ENCODE measurements at regions not wholly inside any gene's neighbourhood (a gene's known extent, or its start where the extent isn't known, plus 50 kb on each side); places are given as distances from the start of the nearest gene placed in this dataset.
"Not testable (repeated sequence)": the region's sequence is repeated elsewhere in the genome, so short reads cannot be mapped to it uniquely, and the experiment has no call there.

DNA sequence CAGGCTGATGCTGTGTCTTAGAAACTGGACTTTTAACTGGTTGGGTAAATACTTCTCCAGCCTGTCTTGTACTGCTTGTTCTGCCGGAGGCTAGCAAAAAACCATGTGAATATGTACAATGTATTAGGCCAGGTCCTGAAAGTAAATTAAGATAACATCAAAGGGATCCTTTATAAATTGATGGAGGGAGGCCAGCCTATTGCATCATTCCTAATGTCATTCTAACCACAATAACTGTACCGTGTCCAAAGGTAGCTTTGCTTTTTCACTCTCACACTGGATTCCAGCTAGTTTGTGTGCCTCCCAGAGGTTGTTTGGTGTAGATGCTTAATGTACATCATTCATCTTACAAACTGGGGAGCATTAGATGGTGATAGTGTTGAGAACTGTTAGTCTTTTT lies 91.2 kb upstream of the SEM1 start:
- ChIA-PET CTCF (interaction anchor here (0.5 to 0.6 kb wide), 2 partner anchors 92 to 266 kb away, joined by 3 read pairs; no protein-coding TSS in a partner anchor), POLR2A (no interaction called here)
- Histone ChIP-seq H3K4me1 (ENCODE audit: control insufficient read depth, insufficient read depth, low read length) (no peaks in the 10 kb centered on the region), H3K4me3 (ENCODE audit: low read depth, low read length) (no peak overlapping the region), H3K36me3 (ENCODE audit: control insufficient read depth in 2 of 2, insufficient read depth in 1 of 2, low read length in 2 of 2) (no peaks in the 10 kb centered on the region), H3K27ac (ENCODE audit: extremely low read depth, low read depth, low read length) (no peak overlapping the region), H3K9me3 (ENCODE audit: control insufficient read depth, insufficient read depth, low read depth, low read length) (no peaks in the 10 kb centered on the region)
- TF ChIP-seq TCF7L2 (IDR thresholded peaks at IDR 0.05; ENCODE audit: borderline replicate concordance, low read depth, low read length): peak; percentile 33; the same call in 1 of the 2 replicates
- TF ChIP-seq ZNF776 (tag by site-specific recombination; IDR thresholded peaks at IDR 0.05; ENCODE audit: borderline replicate concordance): no peak

DNA sequence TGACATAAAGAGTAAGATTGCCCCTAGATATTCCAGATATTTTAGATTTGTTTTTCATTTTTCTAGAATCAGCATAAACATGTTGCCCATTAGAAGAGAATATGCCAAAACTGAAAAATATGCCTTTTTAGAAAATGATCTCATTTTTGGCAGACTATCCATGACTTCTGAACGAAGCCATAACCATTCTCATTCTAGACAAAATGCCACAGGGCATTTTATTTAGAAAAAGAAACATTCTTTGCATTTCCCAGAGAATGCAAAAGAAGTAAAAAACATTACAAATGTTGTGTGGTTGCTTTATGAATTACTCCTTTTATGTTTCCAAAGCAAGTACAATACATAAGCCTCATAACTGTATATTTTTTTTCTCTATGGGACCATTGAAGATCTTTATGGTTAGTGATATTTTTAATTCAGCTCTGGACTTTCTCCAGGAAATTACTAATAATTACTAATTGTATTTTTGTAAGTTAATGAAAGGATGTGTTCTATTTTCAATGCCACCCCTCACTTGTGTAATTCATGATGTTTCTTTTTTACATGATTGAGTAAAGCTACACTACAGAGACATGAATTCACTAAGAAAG lies 109.6 kb upstream of the SEM1 start:
- ChIA-PET POLR2A (no interaction called here), CTCF (no interaction called here)
- H3K4me1 ChIP-seq (ENCODE audit: control insufficient read depth, insufficient read depth, low read length): no peaks in the 10 kb centered on the region
- no peak for TF ChIP-seq ZNF624 (tag by site-specific recombination; IDR thresholded peaks at IDR 0.05)
- H3K36me3 ChIP-seq (ENCODE audit: control insufficient read depth in 2 of 2, insufficient read depth in 1 of 2, low read length in 2 of 2): no peaks in the 10 kb centered on the region
- H3K9me3 ChIP-seq (ENCODE audit: control insufficient read depth, insufficient read depth, low read depth, low read length): no peaks in the 10 kb centered on the region
- no peak overlapping the region for H3K27ac ChIP-seq (ENCODE audit: extremely low read depth, low read depth, low read length)
- no peak overlapping the region for H3K4me3 ChIP-seq (ENCODE audit: low read depth, low read length)

DNA sequence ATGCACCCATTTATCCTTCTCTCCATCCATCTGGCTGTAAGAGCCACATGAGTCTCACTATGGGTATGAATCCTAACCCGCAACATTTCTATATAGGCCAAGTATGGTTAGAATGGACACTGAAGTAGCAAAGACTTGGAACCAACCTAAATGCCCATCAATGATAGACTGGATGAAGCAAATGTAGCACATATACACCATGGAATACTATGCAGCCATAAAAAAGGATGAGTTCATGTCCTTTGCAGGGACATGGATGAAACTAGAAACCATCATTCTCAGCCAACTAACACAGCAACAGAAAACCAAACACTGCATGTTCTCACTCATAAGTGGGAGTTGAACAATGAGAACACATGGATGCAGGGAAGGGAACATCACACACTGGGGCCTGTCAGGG lies 111.5 kb upstream of the SEM1 start:
- H3K4me3 ChIP-seq (ENCODE audit: low read depth, low read length); POLR2A ChIA-PET; CTCF ChIA-PET; H3K4me1 ChIP-seq (ENCODE audit: control insufficient read depth, insufficient read depth, low read length); H3K27ac ChIP-seq (ENCODE audit: extremely low read depth, low read depth, low read length); H3K36me3 ChIP-seq (ENCODE audit: control insufficient read depth in 2 of 2, insufficient read depth in 1 of 2, low read length in 2 of 2); H3K9me3 ChIP-seq (ENCODE audit: control insufficient read depth, insufficient read depth, low read depth, low read length): not testable (repeated sequence)
- TF ChIP-seq ZNF146 (tag by site-specific recombination; IDR thresholded peaks at IDR 0.05): peak; percentile 94
- TF ChIP-seq, protein P1, sequence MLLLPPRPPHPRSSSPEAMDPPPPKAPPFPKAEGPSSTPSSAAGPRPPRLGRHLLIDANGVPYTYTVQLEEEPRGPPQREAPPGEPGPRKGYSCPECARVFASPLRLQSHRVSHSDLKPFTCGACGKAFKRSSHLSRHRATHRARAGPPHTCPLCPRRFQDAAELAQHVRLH (tag by site-specific recombination; IDR thresholded peaks at IDR 0.05): 0 out of 2 replicates have a peak, but pooled peaks have one; percentile 26

DNA sequence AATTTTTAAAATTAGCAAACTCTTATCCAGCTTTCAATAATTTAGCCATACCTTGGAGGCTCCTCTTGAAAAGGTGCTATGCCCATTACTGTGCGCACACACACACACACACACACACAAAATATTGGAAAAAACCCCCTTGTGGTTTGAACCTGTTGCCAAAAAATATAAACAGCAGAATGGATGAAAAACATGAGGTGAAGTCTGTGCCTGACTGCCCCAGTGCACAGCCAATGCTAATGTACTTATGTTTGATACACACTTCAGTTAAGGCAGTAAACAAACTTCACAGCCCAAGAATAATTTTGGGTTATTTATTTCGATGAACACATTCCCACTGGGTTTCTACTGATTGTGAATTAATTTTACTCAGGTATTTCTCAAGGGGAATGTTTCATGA lies 113.2 kb upstream of the SEM1 start:
- H3K27ac ChIP-seq (ENCODE audit: extremely low read depth, low read depth, low read length): no peak overlapping the region
- TF ChIP-seq ZIC2 (tag by site-specific recombination; IDR thresholded peaks at IDR 0.05) (no peak), ZNF658 (tag by site-specific recombination; IDR thresholded peaks at IDR 0.05) (no peak), ZNF202 (tag by site-specific recombination; IDR thresholded peaks at IDR 0.05; ENCODE audit: borderline replicate concordance) (no peak), SP3 (tag by site-specific recombination; IDR thresholded peaks at IDR 0.05) (no peak), ZNF555 (tag by site-specific recombination; conservative IDR thresholded peaks at IDR 0.05) (no peak)
- no peak overlapping the region for H3K4me3 ChIP-seq (ENCODE audit: low read depth, low read length)
- H3K36me3 ChIP-seq (ENCODE audit: control insufficient read depth in 2 of 2, insufficient read depth in 1 of 2, low read length in 2 of 2): no peaks in the 10 kb centered on the region
- ChIA-PET POLR2A (no interaction called here), CTCF (no interaction called here)
- no peaks in the 10 kb centered on the region for H3K9me3 ChIP-seq (ENCODE audit: control insufficient read depth, insufficient read depth, low read depth, low read length)
- H3K4me1 ChIP-seq (ENCODE audit: control insufficient read depth, insufficient read depth, low read length): no peaks in the 10 kb centered on the region

DNA sequence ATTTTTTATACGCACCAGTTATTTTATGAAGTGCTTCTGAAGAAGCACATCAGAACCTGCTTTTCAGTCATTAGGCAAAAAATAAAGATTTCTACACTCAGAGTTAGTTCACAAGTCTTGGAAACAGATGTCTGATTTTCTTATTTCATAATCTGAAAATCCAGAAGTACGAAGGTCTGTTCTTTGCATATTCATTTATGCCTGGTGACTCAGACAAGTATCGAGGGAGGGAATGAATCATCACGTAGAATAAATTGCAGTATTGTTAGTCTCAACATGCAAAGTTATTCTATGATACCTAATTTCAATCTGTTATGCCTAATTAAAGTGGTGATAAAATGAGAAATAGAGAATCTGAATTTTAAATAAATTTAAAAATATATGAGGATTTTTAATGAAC lies 113.6 kb upstream of the SEM1 start:
- no peak overlapping the region for H3K27ac ChIP-seq (ENCODE audit: extremely low read depth, low read depth, low read length)
- POLR2A ChIA-PET: no interaction called here
- no peak for TF ChIP-seq ZNF621 (tag by site-specific recombination; IDR thresholded peaks at IDR 0.05)
- no peak for TF ChIP-seq ZNF514 (tag by site-specific recombination; IDR thresholded peaks at IDR 0.05)
- TF ChIP-seq, protein P2, sequence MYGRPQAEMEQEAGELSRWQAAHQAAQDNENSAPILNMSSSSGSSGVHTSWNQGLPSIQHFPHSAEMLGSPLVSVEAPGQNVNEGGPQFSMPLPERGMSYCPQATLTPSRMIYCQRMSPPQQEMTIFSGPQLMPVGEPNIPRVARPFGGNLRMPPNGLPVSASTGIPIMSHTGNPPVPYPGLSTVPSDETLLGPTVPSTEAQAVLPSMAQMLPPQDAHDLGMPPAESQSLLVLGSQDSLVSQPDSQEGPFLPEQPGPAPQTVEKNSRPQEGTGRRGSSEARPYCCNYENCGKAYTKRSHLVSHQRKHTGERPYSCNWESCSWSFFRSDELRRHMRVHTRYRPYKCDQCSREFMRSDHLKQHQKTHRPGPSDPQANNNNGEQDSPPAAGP (tag by site-specific recombination; IDR thresholded peaks at IDR 0.05): no peak
- TF ChIP-seq ZNF623 (tag by site-specific recombination; IDR thresholded peaks at IDR 0.05): no peak
- TF ChIP-seq, protein P3, sequence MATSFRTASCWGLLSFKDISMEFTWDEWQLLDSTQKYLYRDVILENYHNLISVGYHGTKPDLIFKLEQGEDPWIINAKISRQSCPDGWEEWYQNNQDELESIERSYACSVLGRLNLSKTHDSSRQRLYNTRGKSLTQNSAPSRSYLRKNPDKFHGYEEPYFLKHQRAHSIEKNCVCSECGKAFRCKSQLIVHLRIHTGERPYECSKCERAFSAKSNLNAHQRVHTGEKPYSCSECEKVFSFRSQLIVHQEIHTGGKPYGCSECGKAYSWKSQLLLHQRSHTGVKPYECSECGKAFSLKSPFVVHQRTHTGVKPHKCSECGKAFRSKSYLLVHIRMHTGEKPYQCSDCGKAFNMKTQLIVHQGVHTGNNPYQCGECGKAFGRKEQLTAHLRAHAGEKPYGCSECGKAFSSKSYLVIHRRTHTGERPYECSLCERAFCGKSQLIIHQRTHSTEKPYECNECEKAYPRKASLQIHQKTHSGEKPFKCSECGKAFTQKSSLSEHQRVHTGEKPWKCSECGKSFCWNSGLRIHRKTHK (tag by site-specific recombination; IDR thresholded peaks at IDR 0.05): no peak
- TF ChIP-seq ZNF654 (tag by site-specific recombination; IDR thresholded peaks at IDR 0.05; ENCODE audit: low read depth): no peak
- TF ChIP-seq, protein P4, sequence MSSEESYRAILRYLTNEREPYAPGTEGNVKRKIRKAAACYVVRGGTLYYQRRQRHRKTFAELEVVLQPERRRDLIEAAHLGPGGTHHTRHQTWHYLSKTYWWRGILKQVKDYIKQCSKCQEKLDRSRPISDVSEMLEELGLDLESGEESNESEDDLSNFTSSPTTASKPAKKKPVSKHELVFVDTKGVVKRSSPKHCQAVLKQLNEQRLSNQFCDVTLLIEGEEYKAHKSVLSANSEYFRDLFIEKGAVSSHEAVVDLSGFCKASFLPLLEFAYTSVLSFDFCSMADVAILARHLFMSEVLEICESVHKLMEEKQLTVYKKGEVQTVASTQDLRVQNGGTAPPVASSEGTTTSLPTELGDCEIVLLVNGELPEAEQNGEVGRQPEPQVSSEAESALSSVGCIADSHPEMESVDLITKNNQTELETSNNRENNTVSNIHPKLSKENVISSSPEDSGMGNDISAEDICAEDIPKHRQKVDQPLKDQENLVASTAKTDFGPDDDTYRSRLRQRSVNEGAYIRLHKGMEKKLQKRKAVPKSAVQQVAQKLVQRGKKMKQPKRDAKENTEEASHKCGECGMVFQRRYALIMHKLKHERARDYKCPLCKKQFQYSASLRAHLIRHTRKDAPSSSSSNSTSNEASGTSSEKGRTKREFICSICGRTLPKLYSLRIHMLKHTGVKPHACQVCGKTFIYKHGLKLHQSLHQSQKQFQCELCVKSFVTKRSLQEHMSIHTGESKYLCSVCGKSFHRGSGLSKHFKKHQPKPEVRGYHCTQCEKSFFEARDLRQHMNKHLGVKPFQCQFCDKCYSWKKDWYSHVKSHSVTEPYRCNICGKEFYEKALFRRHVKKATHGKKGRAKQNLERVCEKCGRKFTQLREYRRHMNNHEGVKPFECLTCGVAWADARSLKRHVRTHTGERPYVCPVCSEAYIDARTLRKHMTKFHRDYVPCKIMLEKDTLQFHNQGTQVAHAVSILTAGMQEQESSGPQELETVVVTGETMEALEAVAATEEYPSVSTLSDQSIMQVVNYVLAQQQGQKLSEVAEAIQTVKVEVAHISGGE (tag by site-specific recombination; conservative IDR thresholded peaks at IDR 0.05; ENCODE audit: low read depth): no peak
- TF ChIP-seq RBAK (tag by site-specific recombination; IDR thresholded peaks at IDR 0.05): no peak
- TF ChIP-seq ZNF2 (tag by site-specific recombination; IDR thresholded peaks at IDR 0.05): no peak

More for the DNA sequence above, 113.6 kb upstream of the SEM1 start:
- Histone ChIP-seq H3K4me1 (ENCODE audit: control insufficient read depth, insufficient read depth, low read length) (no peaks in the 10 kb centered on the region), H3K36me3 (ENCODE audit: control insufficient read depth in 2 of 2, insufficient read depth in 1 of 2, low read length in 2 of 2) (no peaks in the 10 kb centered on the region), H3K4me3 (ENCODE audit: low read depth, low read length) (no peak overlapping the region), H3K9me3 (ENCODE audit: control insufficient read depth, insufficient read depth, low read depth, low read length) (no peaks in the 10 kb centered on the region)
- CTCF ChIA-PET: no interaction called here
